ENCODE measurements at regions not wholly inside any gene's neighbourhood (a gene's known extent, or its start where the extent isn't known, plus 50 kb on each side); places are given as distances from the start of the nearest gene placed in this dataset.
A peak's percentile ranks its signal among the peaks of the same experiment; 100 is the strongest.
"Not testable (repeated sequence)": the region's sequence is repeated elsewhere in the genome, so short reads cannot be mapped to it uniquely, and the experiment has no call there.

- no peak for DNase-seq
These were observed 2393.0 kb upstream of the C9orf72 start for GRCh38 chr9:29966247-29966646.

- no peak for DNase-seq
These were observed 2395.6 kb upstream of the C9orf72 start for GRCh38 chr9:29968831-29969230.

GRCh38 chr9:29969408-29969807 is 2396.1 kb upstream of the C9orf72 start:
- no peak for DNase-seq

GRCh38 chr9:29969856-29970647 is 2396.8 kb upstream of the C9orf72 start:
- no peak for DNase-seq

- no peak for DNase-seq
These were observed 2400.9 kb upstream of the C9orf72 start for GRCh38 chr9:29974197-29974596.

GRCh38 chr9:29976981-29977380 is 2403.7 kb upstream of the C9orf72 start:
- no peak for DNase-seq

- DNase-seq = peak; percentile 69
These were observed 2403.4 kb upstream of the ACO1 start for GRCh38 chr9:29981013-29981412.

GRCh38 chr9:29999645-30000044 is 2384.8 kb upstream of the ACO1 start:
- DNase-seq = no peak

GRCh38 chr9:30010691-30011090 is 2373.8 kb upstream of the ACO1 start:
- no peak for DNase-seq

GRCh38 chr9:30012622-30013021 is 2371.8 kb upstream of the ACO1 start:
- DNase-seq = no peak

GRCh38 chr9:30015073-30015472 is 2369.4 kb upstream of the ACO1 start:
- DNase-seq = no peak

- no peak for DNase-seq
These were observed 2364.3 kb upstream of the ACO1 start for GRCh38 chr9:30020161-30020560.

GRCh38 chr9:30035761-30036160 is 2348.7 kb upstream of the ACO1 start:
- no peak for DNase-seq

GRCh38 chr9:30036558-30036957 is 2347.9 kb upstream of the ACO1 start:
- DNase-seq = no peak

- no peak for DNase-seq
These were observed 2344.7 kb upstream of the ACO1 start for GRCh38 chr9:30039712-30040111.

- DNase-seq = no peak
These were observed 2336.0 kb upstream of the ACO1 start for GRCh38 chr9:30048396-30048795.

- DNase-seq = no peak
These were observed 2326.0 kb upstream of the ACO1 start for GRCh38 chr9:30058463-30058862.

- DNase-seq = no peak
These were observed 2323.5 kb upstream of the ACO1 start for GRCh38 chr9:30060976-30061375.

- DNase-seq = no peak
These were observed 2318.6 kb upstream of the ACO1 start for GRCh38 chr9:30065888-30066287.

- not testable (repeated sequence) for DNase-seq
These were observed 2315.2 kb upstream of the ACO1 start for GRCh38 chr9:30069236-30069635.

GRCh38 chr9:30075022-30075421 is 2309.4 kb upstream of the ACO1 start:
- DNase-seq = no peak

GRCh38 chr9:30075451-30076199 is 2308.8 kb upstream of the ACO1 start:
- DNase-seq = no peak

GRCh38 chr9:30078195-30078594 is 2306.2 kb upstream of the ACO1 start:
- no peak for DNase-seq

- DNase-seq = no peak
These were observed 2295.0 kb upstream of the ACO1 start for GRCh38 chr9:30089428-30089827.

All from NCI-H446 treated with DMSO at 0.1 percent for 48 hours (cell line).